Caco-2 (cell line): ENCODE measurements at regions not wholly inside any gene's neighbourhood (a gene's known extent, or its start where the extent isn't known, plus 50 kb on each side); places are given as distances from the start of the nearest gene placed in this dataset.

Experiments
- BruUV-seq: library from RNA; stranded (reverse); fragments of 400-500 nt; replicated peaks from 2 replicates; lab custom pipeline; 2021; lab: Mats Ljungman, UMichigan
- CTCF ChIA-PET: fragments of 300-600 bp; sonication (Branson Sonifier 250); formaldehyde crosslinking; loops from one replicate; lab custom pipeline; 2022; ENCODE audit warnings: antibody characterized with exemption; lab: Charles Lee
- POLR2A ChIA-PET: fragments of 300-600 bp; sonication (Branson Sonifier 250); formaldehyde crosslinking; loops from one replicate; lab custom pipeline; 2022; ENCODE audit warnings: antibody characterized with exemption; lab: Charles Lee
- DNase-seq, 2 experiments: peaks; one replicate each; pipeline versions ENCODE4 v3.0.0 to v3.0.0-alpha.2; 2020 to 2022
- H3K27me3 ChIP-seq: replicated peaks from 2 replicates; pipeline ENCODE4 v1.6.0; 2011; ENCODE audit warnings: low read length; ENCODE audit not compliant: control insufficient read depth, insufficient read depth
- H3K36me3 ChIP-seq: 2 replicates; pipeline ENCODE4 v1.5.1; 2011; ENCODE audit warnings: low read length; ENCODE audit not compliant: control insufficient read depth, insufficient read depth
- H3K4me1 ChIP-seq: fragments of 250-450 bp; sonication (Bioruptor Pico); 2 replicates; pipeline ENCODE4 v1.5.1; 2020; ENCODE audit warnings: mild to moderate bottlenecking
- H3K4me3 ChIP-seq: 2 replicates; pipeline ENCODE4 v1.5.1; 2011; ENCODE audit warnings: low read depth, mild to moderate bottlenecking, control low read depth, low read length
- H3K9me3 ChIP-seq: fragments of 250-450 bp; sonication (Bioruptor Pico); 2 replicates; pipeline ENCODE4 v1.5.1; 2020; ENCODE audit warnings: mild to moderate bottlenecking, moderate library complexity
- H3K27ac Mint-ChIP-seq: one replicate; pipeline ENCODE4 v1.8.0; 2022; ENCODE audit warnings: mixed read lengths; ENCODE audit not compliant: unreplicated experiment
- H3K27me3 Mint-ChIP-seq: one replicate; pipeline ENCODE4 v1.8.0; 2022; ENCODE audit warnings: mixed read lengths; ENCODE audit not compliant: insufficient read depth, unreplicated experiment
- H3K36me3 Mint-ChIP-seq: one replicate; pipeline ENCODE4 v1.8.0; 2022; ENCODE audit warnings: mild to moderate bottlenecking, mixed read lengths; ENCODE audit not compliant: insufficient read depth, unreplicated experiment
- H3K4me1 Mint-ChIP-seq: one replicate; pipeline ENCODE4 v1.8.0; 2022; ENCODE audit warnings: low read depth, mixed read lengths; ENCODE audit not compliant: unreplicated experiment
- H3K4me3 Mint-ChIP-seq: one replicate; pipeline ENCODE4 v1.8.0; 2022; ENCODE audit warnings: mild to moderate bottlenecking, moderate library complexity, mixed read lengths; ENCODE audit not compliant: unreplicated experiment
- H3K9me3 Mint-ChIP-seq: one replicate; pipeline ENCODE4 v1.8.0; 2022; ENCODE audit warnings: mixed read lengths; ENCODE audit not compliant: unreplicated experiment
- intact Hi-C: fragments of 100-400 bp; cut with micrococcal nuclease; formaldehyde crosslinking; loops from one replicate; pipeline ENCODE4 v1.10.0; 2022; ENCODE audit not compliant: unreplicated experiment
- TF ChIP-seq, protein P1 (sequence below), 2 experiments: fragments of 200-600 bp in 1 of 2; IDR thresholded peaks; 1 replicate in 1 of 2; 2 replicates in 1 of 2; pipeline versions ENCODE4 v1.5.1 to v1.8.0; 2011 to 2022; ENCODE audit warnings: antibody characterized with exemption in 1 of 2, control low read depth in 1 of 2, inconsistent platforms in 1 of 2, low read depth in 1 of 2, low read length in 1 of 2, mild to moderate bottlenecking in 1 of 2, moderate library complexity in 1 of 2; ENCODE audit not compliant: insufficient read depth in 1 of 2, severe bottlenecking in 1 of 2, unreplicated experiment in 1 of 2

DNA sequence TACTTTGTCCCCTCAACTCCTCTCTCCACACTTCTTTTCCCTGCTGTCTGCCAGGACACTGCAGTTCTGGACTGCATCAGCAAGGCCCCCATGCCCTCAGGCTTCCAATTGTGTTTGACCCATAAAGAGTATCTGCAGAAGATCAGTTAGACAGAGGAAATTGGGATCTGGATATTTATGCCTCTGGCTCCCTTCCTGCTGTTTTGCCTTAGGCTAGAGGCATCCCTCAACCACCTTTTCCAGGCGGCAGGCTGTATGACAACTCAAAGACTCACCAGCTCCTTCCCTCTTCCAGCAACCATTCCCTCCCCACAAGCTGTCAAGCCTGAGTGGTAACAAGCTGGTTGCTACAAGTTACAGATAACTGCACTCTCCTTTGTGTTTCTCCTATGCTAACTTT, 66.4 kb upstream of the NDP start:
- DNase-seq = no peak
- no peaks in the 10 kb centered on the region for H3K36me3 ChIP-seq
- CTCF ChIA-PET = no interaction called here
- Mint-ChIP-seq H3K9me3 (no peaks in the 10 kb centered on the region), H3K27me3 (no peaks in the 10 kb centered on the region), H3K4me1 (no peaks in the 10 kb centered on the region), H3K4me3 (no peak overlapping the region), H3K36me3 (no peaks in the 10 kb centered on the region), H3K27ac (no peak overlapping the region)
- no peaks in the 10 kb centered on the region for H3K4me1 ChIP-seq
- intact Hi-C loops = no loop called here
- no peaks in the 10 kb centered on the region for H3K9me3 ChIP-seq
- no peaks in the 10 kb centered on the region for H3K27me3 ChIP-seq
- BruUV-seq = no TSS peak
- H3K4me3 ChIP-seq = no peak overlapping the region
- TF ChIP-seq, protein P1, sequence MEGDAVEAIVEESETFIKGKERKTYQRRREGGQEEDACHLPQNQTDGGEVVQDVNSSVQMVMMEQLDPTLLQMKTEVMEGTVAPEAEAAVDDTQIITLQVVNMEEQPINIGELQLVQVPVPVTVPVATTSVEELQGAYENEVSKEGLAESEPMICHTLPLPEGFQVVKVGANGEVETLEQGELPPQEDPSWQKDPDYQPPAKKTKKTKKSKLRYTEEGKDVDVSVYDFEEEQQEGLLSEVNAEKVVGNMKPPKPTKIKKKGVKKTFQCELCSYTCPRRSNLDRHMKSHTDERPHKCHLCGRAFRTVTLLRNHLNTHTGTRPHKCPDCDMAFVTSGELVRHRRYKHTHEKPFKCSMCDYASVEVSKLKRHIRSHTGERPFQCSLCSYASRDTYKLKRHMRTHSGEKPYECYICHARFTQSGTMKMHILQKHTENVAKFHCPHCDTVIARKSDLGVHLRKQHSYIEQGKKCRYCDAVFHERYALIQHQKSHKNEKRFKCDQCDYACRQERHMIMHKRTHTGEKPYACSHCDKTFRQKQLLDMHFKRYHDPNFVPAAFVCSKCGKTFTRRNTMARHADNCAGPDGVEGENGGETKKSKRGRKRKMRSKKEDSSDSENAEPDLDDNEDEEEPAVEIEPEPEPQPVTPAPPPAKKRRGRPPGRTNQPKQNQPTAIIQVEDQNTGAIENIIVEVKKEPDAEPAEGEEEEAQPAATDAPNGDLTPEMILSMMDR (IDR thresholded peaks at IDR 0.05; ENCODE audit: insufficient read depth in 1 of 2, low read depth in 1 of 2, low read length in 1 of 2, severe bottlenecking in 1 of 2, unreplicated experiment in 1 of 2) = no peak
- POLR2A ChIA-PET = no interaction called here

DNA sequence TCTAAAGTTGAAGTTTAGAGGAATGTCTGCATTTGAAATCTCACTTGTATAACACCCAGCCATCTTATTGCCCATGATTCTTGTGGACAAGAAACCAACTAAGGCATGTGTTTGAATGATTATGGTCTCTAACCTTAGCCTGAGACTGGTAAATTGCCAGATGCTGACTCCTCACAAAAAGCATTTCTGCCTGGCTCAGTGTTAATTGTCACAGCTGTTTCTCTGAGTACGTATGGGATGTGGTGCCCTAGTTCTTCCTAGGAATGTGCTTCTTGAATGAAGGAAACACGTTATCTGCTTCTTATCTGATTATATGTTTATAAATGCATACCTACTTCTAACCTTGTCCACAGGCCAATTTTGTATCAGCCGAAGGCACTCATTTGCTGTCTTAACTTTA, 63.1 kb upstream of the NDP start:
- TF ChIP-seq, protein P1 (IDR thresholded peaks at IDR 0.05; ENCODE audit: insufficient read depth in 1 of 2, low read depth in 1 of 2, low read length in 1 of 2, severe bottlenecking in 1 of 2, unreplicated experiment in 1 of 2) = no peak
- POLR2A ChIA-PET = no interaction called here
- H3K9me3 Mint-ChIP-seq = no peaks in the 10 kb centered on the region
- no peaks in the 10 kb centered on the region for H3K36me3 Mint-ChIP-seq
- H3K36me3 ChIP-seq = no peaks in the 10 kb centered on the region
- intact Hi-C loops = no loop called here
- H3K27ac Mint-ChIP-seq = no peak overlapping the region
- H3K4me3 ChIP-seq = no peak overlapping the region
- CTCF ChIA-PET = no interaction called here
- no peaks in the 10 kb centered on the region for H3K27me3 Mint-ChIP-seq
- no peaks in the 10 kb centered on the region for H3K4me1 Mint-ChIP-seq
- no peaks in the 10 kb centered on the region for H3K27me3 ChIP-seq
- no peak overlapping the region for H3K4me3 Mint-ChIP-seq
- no peak for DNase-seq
- H3K4me1 ChIP-seq = no peaks in the 10 kb centered on the region
- no peaks in the 10 kb centered on the region for H3K9me3 ChIP-seq
- BruUV-seq = no TSS peak

DNA sequence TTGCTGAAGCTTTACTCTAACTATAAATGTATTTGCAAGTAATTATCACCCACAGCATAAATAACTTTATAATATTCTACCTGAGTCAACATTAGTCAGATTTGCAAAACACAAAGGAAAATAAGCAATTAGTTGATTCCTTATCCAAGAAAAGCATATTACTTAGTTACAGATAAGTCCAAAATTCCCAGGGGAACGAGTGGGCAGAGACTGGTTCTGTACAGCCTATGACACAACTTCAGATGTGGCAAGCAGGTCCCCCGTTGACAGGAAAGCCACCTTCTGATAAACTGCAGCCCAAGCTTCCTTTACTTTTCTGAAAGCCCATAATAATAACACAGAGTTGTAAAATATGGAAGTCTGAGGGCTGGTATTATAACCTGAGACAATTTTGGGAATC, 62.4 kb upstream of the NDP start:
- intact Hi-C loops = no loop called here
- H3K27me3 ChIP-seq = no peaks in the 10 kb centered on the region
- DNase-seq = no peak
- no peaks in the 10 kb centered on the region for H3K4me1 ChIP-seq
- Mint-ChIP-seq H3K36me3 (no peaks in the 10 kb centered on the region), H3K9me3 (no peaks in the 10 kb centered on the region), H3K27me3 (no peaks in the 10 kb centered on the region), H3K4me3 (no peak overlapping the region), H3K27ac (no peak overlapping the region), H3K4me1 (no peaks in the 10 kb centered on the region)
- no peaks in the 10 kb centered on the region for H3K9me3 ChIP-seq
- no peaks in the 10 kb centered on the region for H3K36me3 ChIP-seq
- TF ChIP-seq, protein P1 (IDR thresholded peaks at IDR 0.05; ENCODE audit: insufficient read depth in 1 of 2, low read depth in 1 of 2, low read length in 1 of 2, severe bottlenecking in 1 of 2, unreplicated experiment in 1 of 2) = no peak
- CTCF ChIA-PET = no interaction called here
- no peak overlapping the region for H3K4me3 ChIP-seq
- POLR2A ChIA-PET = no interaction called here
- BruUV-seq = no TSS peak
